PC-3 (cell line): ENCODE measurements at regions not wholly inside any gene's neighbourhood (a gene's known extent, or its start where the extent isn't known, plus 50 kb on each side); places are given as distances from the start of the nearest gene placed in this dataset.

Source experiments
- ATAC-seq: fragments of 200-7000 bp; cut with Tn5 transposase; 2 replicates; pipeline ENCODE4 v1.9.1; 2020; ENCODE audit warnings: mild to moderate bottlenecking, moderate library complexity
- BruUV-seq: library from RNA; stranded (reverse); fragments of 400-500 nt; replicated peaks from 2 replicates; lab custom pipeline; 2021; lab: Mats Ljungman, UMichigan
- CTCF ChIA-PET: fragments of 300-600 bp; sonication (Branson Sonifier 250); formaldehyde crosslinking; loops from one replicate; lab custom pipeline; 2022; ENCODE audit warnings: antibody characterized with exemption; lab: Charles Lee
- POLR2A ChIA-PET: fragments of 300-600 bp; sonication (Branson Sonifier 250); formaldehyde crosslinking; loops from one replicate; lab custom pipeline; 2022; ENCODE audit warnings: antibody characterized with exemption; ENCODE audit not compliant: unreplicated experiment; lab: Charles Lee
- DNase-seq: peaks from one replicate; pipeline ENCODE4 v3.0.0-alpha.2; 2015
- H2AFZ ChIP-seq: fragments of 300-600 bp; sonication (generic); 2 replicates; pipeline ENCODE4 v1.6.0; 2016; ENCODE audit warnings: antibody characterized with exemption, low read length
- H3F3A ChIP-seq: fragments of 300-600 bp; sonication (generic); one replicate; pipeline ENCODE4 v1.6.0; 2017; ENCODE audit warnings: antibody characterized with exemption, low read length, control low read depth, mild to moderate bottlenecking; ENCODE audit not compliant: unreplicated experiment
- H3K27ac ChIP-seq: fragments of 300-600 bp; sonication (generic); 2 replicates; pipeline ENCODE4 v1.5.1; 2016; ENCODE audit warnings: mild to moderate bottlenecking, low read length
- H3K27me3 ChIP-seq: fragments of 300-600 bp; sonication (generic); 2 replicates; pipeline ENCODE4 v1.6.1; 2016; ENCODE audit warnings: low read length, mixed read lengths
- H3K36me3 ChIP-seq: fragments of 300-600 bp; sonication (generic); 2 replicates; pipeline ENCODE4 v1.6.1; 2016; ENCODE audit warnings: low read depth, mixed run types, low read length, mixed read lengths
- H3K4me1 ChIP-seq: fragments of 300-600 bp; sonication (generic); 2 replicates; pipeline ENCODE4 v1.5.1; 2016; ENCODE audit warnings: low read length; ENCODE audit not compliant: insufficient read depth
- H3K4me2 ChIP-seq: fragments of 300-600 bp; sonication (generic); 2 replicates; pipeline ENCODE4 v1.6.0; 2016; ENCODE audit warnings: low read length
- H3K4me3 ChIP-seq: fragments of 300-600 bp; sonication (generic); 2 replicates; pipeline ENCODE4 v1.5.1; 2016; ENCODE audit warnings: mild to moderate bottlenecking, low read length, mixed read lengths
- H3K79me2 ChIP-seq: fragments of 300-600 bp; sonication (generic); 2 replicates; pipeline ENCODE4 v1.6.1; 2017; ENCODE audit warnings: low read length, mixed read lengths
- H3K9ac ChIP-seq: fragments of 300-600 bp; sonication (generic); 2 replicates; pipeline ENCODE4 v1.6.0; 2016; ENCODE audit warnings: mild to moderate bottlenecking, low read length
- H3K9me2 ChIP-seq: fragments of 300-600 bp; sonication (generic); replicated peaks from 2 replicates; pipeline ENCODE4 v1.6.1; 2016; ENCODE audit warnings: mixed run types, low read length, mixed read lengths
- H3K9me3 ChIP-seq: fragments of 300-600 bp; sonication (generic); 2 replicates; pipeline ENCODE4 v1.6.1; 2016; ENCODE audit warnings: low read length, mixed read lengths
- H4K20me1 ChIP-seq: fragments of 300-600 bp; sonication (generic); 2 replicates; pipeline ENCODE4 v1.6.1; 2016; ENCODE audit warnings: low read length, mixed read lengths
- CTCF ChIP-seq: fragments of 300-600 bp; sonication (generic); conservative IDR thresholded peaks from 2 replicates; pipeline ENCODE4 v1.5.1; 2017; ENCODE audit warnings: antibody characterized with exemption, low read depth, mild to moderate bottlenecking, low read length
- EZH2 ChIP-seq: fragments of 300-600 bp; sonication (generic); IDR thresholded peaks from one replicate; pipeline ENCODE4 v1.6.1; 2017; ENCODE audit warnings: antibody characterized with exemption, mild to moderate bottlenecking, low read length; ENCODE audit not compliant: unreplicated experiment
- EZH2phosphoT487 ChIP-seq: fragments of 300-600 bp; sonication (generic); IDR thresholded peaks from 2 replicates; pipeline ENCODE4 v1.6.1; 2018; ENCODE audit warnings: mild to moderate bottlenecking, antibody characterized with exemption, low read length, borderline replicate concordance
- intact Hi-C: fragments of 100-400 bp; cut with micrococcal nuclease; formaldehyde crosslinking; loops from 2 replicates; pipeline ENCODE4 v1.9.0; 2023

- no peak for ATAC-seq
- BruUV-seq, result no TSS peak
- no peaks in the 10 kb centered on the region for H3K79me2 ChIP-seq
- no peak overlapping the region for H3K9ac ChIP-seq
- no peak for TF ChIP-seq CTCF
- no peak for TF ChIP-seq EZH2phosphoT487
- TF ChIP-seq EZH2, result no peak
- intact Hi-C loops, result no loop called here
- H3K9me2 ChIP-seq, result no peaks in the 10 kb centered on the region
- no peak for DNase-seq
- H3K27ac ChIP-seq, result no peak overlapping the region
- H3K4me2 ChIP-seq, result no peak overlapping the region
- no peaks in the 10 kb centered on the region for H3K4me1 ChIP-seq
- H3K4me3 ChIP-seq, result no peak overlapping the region
- peaks cover 10% of the 10 kb centered on the region for H3K27me3 ChIP-seq
- H3F3A ChIP-seq, result no peaks in the 10 kb centered on the region
- no peaks in the 10 kb centered on the region for H4K20me1 ChIP-seq
- H2AFZ ChIP-seq, result no peak overlapping the region
- H3K9me3 ChIP-seq, result no peaks in the 10 kb centered on the region
- ChIA-PET CTCF (no interaction called here), POLR2A (no interaction called here)
- H3K36me3 ChIP-seq, result no peaks in the 10 kb centered on the region
Measured at GRCh38 chr9:89822996-89823395, 218.2 kb downstream of the GADD45G start.

- ChIA-PET CTCF (no interaction called here), POLR2A (no interaction called here)
- H3K9ac ChIP-seq, result no peak overlapping the region
- no peaks in the 10 kb centered on the region for H3K79me2 ChIP-seq
- H4K20me1 ChIP-seq, result no peaks in the 10 kb centered on the region
- H3K9me2 ChIP-seq, result no peaks in the 10 kb centered on the region
- intact Hi-C loops, result no loop called here
- H3K27me3 ChIP-seq, result peaks cover 9% of the 10 kb centered on the region; the same call in 1 of the 2 replicates
- no peaks in the 10 kb centered on the region for H3K9me3 ChIP-seq
- no peaks in the 10 kb centered on the region for H3K36me3 ChIP-seq
- no peaks in the 10 kb centered on the region for H3F3A ChIP-seq
- TF ChIP-seq EZH2 (no peak), CTCF (no peak), EZH2phosphoT487 (no peak)
- ATAC-seq (no peak), DNase-seq (no peak)
- no peak overlapping the region for H3K27ac ChIP-seq
- no TSS peak for BruUV-seq
- H3K4me3 ChIP-seq, result no peak overlapping the region
- no peaks in the 10 kb centered on the region for H3K4me1 ChIP-seq
- no peak overlapping the region for H2AFZ ChIP-seq
- H3K4me2 ChIP-seq, result no peak overlapping the region
Measured at GRCh38 chr9:89825669-89826068, 220.9 kb downstream of the GADD45G start.

- TF ChIP-seq EZH2 (no peak), EZH2phosphoT487 (no peak), CTCF (no peak)
- H3K9ac ChIP-seq, result no peak overlapping the region
- no peak overlapping the region for H3K4me2 ChIP-seq
- BruUV-seq, result no TSS peak
- H3K79me2 ChIP-seq, result no peaks in the 10 kb centered on the region
- no peak for ATAC-seq
- no peak overlapping the region for H3K27ac ChIP-seq
- H4K20me1 ChIP-seq, result no peaks in the 10 kb centered on the region
- H3K9me3 ChIP-seq, result no peaks in the 10 kb centered on the region
- H3K36me3 ChIP-seq, result no peaks in the 10 kb centered on the region
- H2AFZ ChIP-seq, result no peak overlapping the region
- intact Hi-C loops, result no loop called here
- POLR2A ChIA-PET, result no interaction called here
- peaks cover 9% of the 10 kb centered on the region; the same call in 1 of the 2 replicates for H3K27me3 ChIP-seq
- H3K4me3 ChIP-seq, result no peak overlapping the region
- no peak for DNase-seq
- H3K9me2 ChIP-seq, result no peaks in the 10 kb centered on the region
- H3K4me1 ChIP-seq, result no peaks in the 10 kb centered on the region
- H3F3A ChIP-seq, result no peaks in the 10 kb centered on the region
- CTCF ChIA-PET, result no interaction called here
Measured at GRCh38 chr9:89826186-89826585, 221.4 kb downstream of the GADD45G start.
